PC-3 (cell line): ENCODE measurements at regions not wholly inside any gene's neighbourhood (a gene's known extent, or its start where the extent isn't known, plus 50 kb on each side); places are given as distances from the start of the nearest gene placed in this dataset.

Experiments used
- ATAC-seq: fragments of 200-7000 bp; cut with Tn5 transposase; 2 replicates; pipeline ENCODE4 v1.9.1; 2020; ENCODE audit warnings: mild to moderate bottlenecking, moderate library complexity
- BruUV-seq: library from RNA; stranded (reverse); fragments of 400-500 nt; replicated peaks from 2 replicates; lab custom pipeline; 2021; lab: Mats Ljungman, UMichigan
- CTCF ChIA-PET: fragments of 300-600 bp; sonication (Branson Sonifier 250); formaldehyde crosslinking; loops from one replicate; lab custom pipeline; 2022; ENCODE audit warnings: antibody characterized with exemption; lab: Charles Lee
- POLR2A ChIA-PET: fragments of 300-600 bp; sonication (Branson Sonifier 250); formaldehyde crosslinking; loops from one replicate; lab custom pipeline; 2022; ENCODE audit warnings: antibody characterized with exemption; ENCODE audit not compliant: unreplicated experiment; lab: Charles Lee
- DNase-seq: peaks from one replicate; pipeline ENCODE4 v3.0.0-alpha.2; 2015
- H2AFZ ChIP-seq: fragments of 300-600 bp; sonication (generic); 2 replicates; pipeline ENCODE4 v1.6.0; 2016; ENCODE audit warnings: antibody characterized with exemption, low read length
- H3F3A ChIP-seq: fragments of 300-600 bp; sonication (generic); one replicate; pipeline ENCODE4 v1.6.0; 2017; ENCODE audit warnings: antibody characterized with exemption, low read length, control low read depth, mild to moderate bottlenecking; ENCODE audit not compliant: unreplicated experiment
- H3K27ac ChIP-seq: fragments of 300-600 bp; sonication (generic); 2 replicates; pipeline ENCODE4 v1.5.1; 2016; ENCODE audit warnings: mild to moderate bottlenecking, low read length
- H3K27me3 ChIP-seq: fragments of 300-600 bp; sonication (generic); 2 replicates; pipeline ENCODE4 v1.6.1; 2016; ENCODE audit warnings: low read length, mixed read lengths
- H3K36me3 ChIP-seq: fragments of 300-600 bp; sonication (generic); 2 replicates; pipeline ENCODE4 v1.6.1; 2016; ENCODE audit warnings: low read depth, mixed run types, low read length, mixed read lengths
- H3K4me1 ChIP-seq: fragments of 300-600 bp; sonication (generic); 2 replicates; pipeline ENCODE4 v1.5.1; 2016; ENCODE audit warnings: low read length; ENCODE audit not compliant: insufficient read depth
- H3K4me2 ChIP-seq: fragments of 300-600 bp; sonication (generic); 2 replicates; pipeline ENCODE4 v1.6.0; 2016; ENCODE audit warnings: low read length
- H3K4me3 ChIP-seq: fragments of 300-600 bp; sonication (generic); 2 replicates; pipeline ENCODE4 v1.5.1; 2016; ENCODE audit warnings: mild to moderate bottlenecking, low read length, mixed read lengths
- H3K79me2 ChIP-seq: fragments of 300-600 bp; sonication (generic); 2 replicates; pipeline ENCODE4 v1.6.1; 2017; ENCODE audit warnings: low read length, mixed read lengths
- H3K9ac ChIP-seq: fragments of 300-600 bp; sonication (generic); 2 replicates; pipeline ENCODE4 v1.6.0; 2016; ENCODE audit warnings: mild to moderate bottlenecking, low read length
- H3K9me2 ChIP-seq: fragments of 300-600 bp; sonication (generic); replicated peaks from 2 replicates; pipeline ENCODE4 v1.6.1; 2016; ENCODE audit warnings: mixed run types, low read length, mixed read lengths
- H3K9me3 ChIP-seq: fragments of 300-600 bp; sonication (generic); 2 replicates; pipeline ENCODE4 v1.6.1; 2016; ENCODE audit warnings: low read length, mixed read lengths
- H4K20me1 ChIP-seq: fragments of 300-600 bp; sonication (generic); 2 replicates; pipeline ENCODE4 v1.6.1; 2016; ENCODE audit warnings: low read length, mixed read lengths
- EZH2 ChIP-seq: fragments of 300-600 bp; sonication (generic); IDR thresholded peaks from one replicate; pipeline ENCODE4 v1.6.1; 2017; ENCODE audit warnings: antibody characterized with exemption, mild to moderate bottlenecking, low read length; ENCODE audit not compliant: unreplicated experiment
- EZH2phosphoT487 ChIP-seq: fragments of 300-600 bp; sonication (generic); IDR thresholded peaks from 2 replicates; pipeline ENCODE4 v1.6.1; 2018; ENCODE audit warnings: mild to moderate bottlenecking, antibody characterized with exemption, low read length, borderline replicate concordance
- intact Hi-C: fragments of 100-400 bp; cut with micrococcal nuclease; formaldehyde crosslinking; loops from 2 replicates; pipeline ENCODE4 v1.9.0; 2023
- TF ChIP-seq, protein P1 (sequence below): fragments of 300-600 bp; sonication (generic); conservative IDR thresholded peaks from 2 replicates; pipeline ENCODE4 v1.5.1; 2017; ENCODE audit warnings: antibody characterized with exemption, low read depth, mild to moderate bottlenecking, low read length

DNA sequence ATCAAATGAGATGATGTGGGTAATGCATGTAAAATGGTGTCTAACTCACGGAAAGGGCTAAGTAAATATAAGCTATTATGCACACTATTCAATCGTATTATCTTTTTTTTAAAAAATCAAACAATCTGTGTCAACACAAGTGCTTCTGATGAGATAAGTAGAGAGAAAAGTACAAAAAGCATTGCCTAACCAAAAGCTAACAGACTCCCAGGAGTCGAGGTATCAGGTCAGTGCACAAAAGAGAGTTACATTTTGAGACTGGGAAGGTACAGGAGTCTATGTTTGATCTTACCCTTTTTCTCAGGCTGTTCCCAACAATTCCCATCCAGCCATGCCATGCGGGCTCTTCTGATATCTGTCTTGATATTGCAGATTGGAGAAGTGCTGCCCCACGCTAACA, 203.3 kb upstream of the ZIC3 start:
- H3F3A ChIP-seq = no peaks in the 10 kb centered on the region
- H3K27ac ChIP-seq = no peak overlapping the region
- H3K36me3 ChIP-seq = no peaks in the 10 kb centered on the region
- H3K79me2 ChIP-seq = no peaks in the 10 kb centered on the region
- ATAC-seq = no peak
- no peak overlapping the region for H3K9ac ChIP-seq
- no peak overlapping the region for H3K4me2 ChIP-seq
- no peak overlapping the region for H3K4me3 ChIP-seq
- no TSS peak for BruUV-seq
- no peaks in the 10 kb centered on the region for H3K9me2 ChIP-seq
- TF ChIP-seq, protein P1, sequence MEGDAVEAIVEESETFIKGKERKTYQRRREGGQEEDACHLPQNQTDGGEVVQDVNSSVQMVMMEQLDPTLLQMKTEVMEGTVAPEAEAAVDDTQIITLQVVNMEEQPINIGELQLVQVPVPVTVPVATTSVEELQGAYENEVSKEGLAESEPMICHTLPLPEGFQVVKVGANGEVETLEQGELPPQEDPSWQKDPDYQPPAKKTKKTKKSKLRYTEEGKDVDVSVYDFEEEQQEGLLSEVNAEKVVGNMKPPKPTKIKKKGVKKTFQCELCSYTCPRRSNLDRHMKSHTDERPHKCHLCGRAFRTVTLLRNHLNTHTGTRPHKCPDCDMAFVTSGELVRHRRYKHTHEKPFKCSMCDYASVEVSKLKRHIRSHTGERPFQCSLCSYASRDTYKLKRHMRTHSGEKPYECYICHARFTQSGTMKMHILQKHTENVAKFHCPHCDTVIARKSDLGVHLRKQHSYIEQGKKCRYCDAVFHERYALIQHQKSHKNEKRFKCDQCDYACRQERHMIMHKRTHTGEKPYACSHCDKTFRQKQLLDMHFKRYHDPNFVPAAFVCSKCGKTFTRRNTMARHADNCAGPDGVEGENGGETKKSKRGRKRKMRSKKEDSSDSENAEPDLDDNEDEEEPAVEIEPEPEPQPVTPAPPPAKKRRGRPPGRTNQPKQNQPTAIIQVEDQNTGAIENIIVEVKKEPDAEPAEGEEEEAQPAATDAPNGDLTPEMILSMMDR = no peak
- no peak for TF ChIP-seq EZH2phosphoT487
- H3K9me3 ChIP-seq = no peaks in the 10 kb centered on the region
- POLR2A ChIA-PET = no interaction called here
- no peak for DNase-seq
- H3K27me3 ChIP-seq = no peaks in the 10 kb centered on the region
- H2AFZ ChIP-seq = no peak overlapping the region
- no peaks in the 10 kb centered on the region for H3K4me1 ChIP-seq
- no peaks in the 10 kb centered on the region for H4K20me1 ChIP-seq
- intact Hi-C loops = no loop called here
- CTCF ChIA-PET = no interaction called here

DNA sequence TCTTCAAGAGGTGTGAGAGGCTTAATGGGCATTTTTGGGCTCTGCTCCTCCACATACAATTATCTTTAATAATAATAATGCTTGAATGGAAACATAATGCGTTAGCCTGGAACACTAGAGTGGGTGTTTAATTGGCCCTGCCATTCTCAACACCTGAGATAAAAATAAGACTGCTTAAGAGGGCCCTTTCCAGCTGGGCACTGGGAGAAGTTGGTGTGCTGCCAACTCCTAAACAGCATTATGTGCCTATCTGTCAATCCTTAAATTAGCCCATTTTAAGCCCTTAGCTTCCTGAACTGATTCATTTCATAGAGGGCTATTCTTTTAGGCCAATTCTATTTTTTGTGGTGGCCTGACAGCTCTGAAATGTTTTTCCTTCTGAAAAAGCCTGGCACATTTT, 211.1 kb upstream of the ZIC3 start:
- Histone ChIP-seq H3K27ac (no peak overlapping the region), H2AFZ (no peak overlapping the region), H3K27me3 (no peaks in the 10 kb centered on the region), H3F3A (no peaks in the 10 kb centered on the region), H3K4me2 (no peak overlapping the region), H3K4me1 (no peaks in the 10 kb centered on the region), H3K9me2 (no peaks in the 10 kb centered on the region), H3K79me2 (no peaks in the 10 kb centered on the region), H3K36me3 (no peaks in the 10 kb centered on the region), H3K9ac (no peak overlapping the region), H3K9me3 (no peaks in the 10 kb centered on the region), H3K4me3 (no peak overlapping the region), H4K20me1 (no peaks in the 10 kb centered on the region)
- ATAC-seq = no peak
- TF ChIP-seq EZH2 = no peak
- TF ChIP-seq, protein P1 = no peak
- DNase-seq = no peak
- intact Hi-C loops = no loop called here
- BruUV-seq = no TSS peak
- POLR2A ChIA-PET = no interaction called here
- CTCF ChIA-PET = no interaction called here

DNA sequence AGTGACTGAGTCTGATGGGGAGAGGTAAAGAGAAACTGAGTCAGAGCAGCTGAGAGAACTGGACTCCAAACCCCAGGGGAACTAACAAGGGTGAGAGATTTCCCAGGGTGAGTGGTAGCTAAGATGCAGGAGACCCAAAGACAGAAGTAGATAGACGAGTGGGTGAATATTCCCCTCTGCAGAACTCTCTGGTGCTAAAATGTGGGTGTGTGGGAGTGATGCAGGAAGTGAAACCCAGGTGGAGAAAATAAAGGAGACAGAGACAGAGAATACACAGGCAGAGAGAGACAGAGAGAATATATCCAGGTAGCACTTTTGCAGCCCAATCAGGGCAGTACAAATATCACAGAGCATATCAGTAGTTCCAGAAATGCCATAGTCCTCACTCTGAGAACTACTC, 212.5 kb upstream of the ZIC3 start:
- CTCF ChIA-PET = no interaction called here
- Histone ChIP-seq H3K9ac (no peak overlapping the region), H3K79me2 (no peaks in the 10 kb centered on the region), H3F3A (no peaks in the 10 kb centered on the region), H3K4me1 (no peaks in the 10 kb centered on the region), H2AFZ (no peak overlapping the region), H3K9me3 (no peaks in the 10 kb centered on the region), H3K27ac (no peak overlapping the region), H3K9me2 (no peaks in the 10 kb centered on the region), H3K4me3 (no peak overlapping the region), H3K36me3 (no peaks in the 10 kb centered on the region), H4K20me1 (no peaks in the 10 kb centered on the region), H3K27me3 (no peaks in the 10 kb centered on the region), H3K4me2 (no peak overlapping the region)
- intact Hi-C loops = no loop called here
- BruUV-seq = no TSS peak
- POLR2A ChIA-PET = no interaction called here
- ATAC-seq (no peak), DNase-seq (no peak)
- TF ChIP-seq, protein P1 = no peak
- no peak for TF ChIP-seq EZH2
- TF ChIP-seq EZH2phosphoT487 = no peak
